Skin epidermis (tissue), 12 donors: ENCODE measurements at regions not wholly inside any gene's neighbourhood (a gene's known extent, or its start where the extent isn't known, plus 50 kb on each side); places are given as distances from the start of the nearest gene placed in this dataset.
"Not testable (repeated sequence)": the region's sequence is repeated elsewhere in the genome, so short reads cannot be mapped to it uniquely, and the experiment has no call there.

Experiments used
- H3K27ac ChIP-seq, 21 experiments: fragments of 200-600 bp; sonication (generic) in 11 of 21; one replicate each; pipeline ENCODE4 v1.5.0; 2020; ENCODE audit warnings: mild to moderate bottlenecking in 3 of 21, inconsistent platforms in 2 of 21, moderate library complexity in 2 of 21
- H3K4me3 ChIP-seq, 7 experiments: fragments of 200-600 bp; sonication (generic) in 2 of 7; one replicate each; pipeline ENCODE4 v1.5.0; 2020; ENCODE audit warnings: inconsistent platforms in 2 of 7, mild to moderate bottlenecking in 2 of 7, moderate library complexity in 1 of 7

GRCh38 chr13:80533175-80533574, 192.2 kb upstream of the SPRY2 start:
- Histone ChIP-seq H3K27ac (no peak overlapping the region), H3K4me3 (no peak overlapping the region)

- H3K4me3 ChIP-seq: no peak overlapping the region
- no peak overlapping the region for H3K27ac ChIP-seq
Observed at GRCh38 chr13:80530902-80531301, 190.0 kb upstream of the SPRY2 start.

- Histone ChIP-seq H3K4me3 (no peak overlapping the region), H3K27ac (no peak overlapping the region)
Observed at GRCh38 chr13:80530191-80530590, 189.3 kb upstream of the SPRY2 start.

- no peak overlapping the region for H3K27ac ChIP-seq
- H3K4me3 ChIP-seq: no peak overlapping the region
Observed at GRCh38 chr13:80529734-80530133, 188.8 kb upstream of the SPRY2 start.

- H3K27ac ChIP-seq: no peak overlapping the region
- no peak overlapping the region for H3K4me3 ChIP-seq
Observed at GRCh38 chr13:80528733-80529132, 187.8 kb upstream of the SPRY2 start.

- Histone ChIP-seq H3K27ac (no peak overlapping the region), H3K4me3 (no peak overlapping the region)
Observed at GRCh38 chr13:80527400-80527799, 186.5 kb upstream of the SPRY2 start.

- Histone ChIP-seq H3K4me3 (no peak overlapping the region), H3K27ac (no peak overlapping the region)
Observed at GRCh38 chr13:80524447-80525215, 183.7 kb upstream of the SPRY2 start.

- no peak overlapping the region for H3K4me3 ChIP-seq
- H3K27ac ChIP-seq: no peak overlapping the region
Observed at GRCh38 chr13:80523134-80523533, 182.2 kb upstream of the SPRY2 start.

- not testable (repeated sequence) for H3K4me3 ChIP-seq, H3K27ac ChIP-seq
Observed at GRCh38 chr13:80522463-80522862, 181.5 kb upstream of the SPRY2 start.

GRCh38 chr13:80516818-80517348, 176.0 kb upstream of the SPRY2 start:
- H3K4me3 ChIP-seq: no peak overlapping the region
- no peak overlapping the region for H3K27ac ChIP-seq

- no peak overlapping the region for H3K4me3 ChIP-seq
- no peak overlapping the region for H3K27ac ChIP-seq
Observed at GRCh38 chr13:80515296-80515695, 174.4 kb upstream of the SPRY2 start.

- H3K4me3 ChIP-seq: no peak overlapping the region
- H3K27ac ChIP-seq: no peak overlapping the region
Observed at GRCh38 chr13:80513196-80513595, 172.3 kb upstream of the SPRY2 start.

GRCh38 chr13:80510686-80511085, 169.8 kb upstream of the SPRY2 start:
- H3K27ac ChIP-seq: no peak overlapping the region
- no peak overlapping the region for H3K4me3 ChIP-seq

- H3K27ac ChIP-seq: no peak overlapping the region
Observed at GRCh38 chr13:80509264-80509663, 168.3 kb upstream of the SPRY2 start.

GRCh38 chr13:80508031-80508430, 167.1 kb upstream of the SPRY2 start:
- H3K27ac ChIP-seq: no peak overlapping the region
- H3K4me3 ChIP-seq: no peak overlapping the region

More at GRCh38 chr13:80509264-80509663, 168.3 kb upstream of the SPRY2 start:
- H3K4me3 ChIP-seq: no peak overlapping the region

- Histone ChIP-seq H3K4me3 (no peak overlapping the region), H3K27ac (no peak overlapping the region)
Observed at GRCh38 chr13:80504453-80504852, 163.5 kb upstream of the SPRY2 start.

GRCh38 chr13:80502359-80502758, 161.4 kb upstream of the SPRY2 start:
- H3K4me3 ChIP-seq: no peak overlapping the region

GRCh38 chr13:80501556-80501955, 160.6 kb upstream of the SPRY2 start:
- H3K27ac ChIP-seq: no peak overlapping the region
- H3K4me3 ChIP-seq: no peak overlapping the region

More at GRCh38 chr13:80502359-80502758, 161.4 kb upstream of the SPRY2 start:
- no peak overlapping the region for H3K27ac ChIP-seq

- no peak overlapping the region for H3K27ac ChIP-seq
- H3K4me3 ChIP-seq: no peak overlapping the region
Observed at GRCh38 chr13:80499536-80500290, 158.8 kb upstream of the SPRY2 start.

GRCh38 chr13:80498433-80498832, 157.5 kb upstream of the SPRY2 start:
- H3K27ac ChIP-seq: no peak overlapping the region
- no peak overlapping the region for H3K4me3 ChIP-seq

GRCh38 chr13:80497978-80498377, 157.1 kb upstream of the SPRY2 start:
- no peak overlapping the region for H3K4me3 ChIP-seq
- H3K27ac ChIP-seq: no peak overlapping the region
